ENCODE measurements at regions not wholly inside any gene's neighbourhood (a gene's known extent, or its start where the extent isn't known, plus 50 kb on each side); places are given as distances from the start of the nearest gene placed in this dataset.

- no peak for DNase-seq
Measured at GRCh38 chr2:145207884-145208283, 688.0 kb upstream of the ZEB2 start.

DNA sequence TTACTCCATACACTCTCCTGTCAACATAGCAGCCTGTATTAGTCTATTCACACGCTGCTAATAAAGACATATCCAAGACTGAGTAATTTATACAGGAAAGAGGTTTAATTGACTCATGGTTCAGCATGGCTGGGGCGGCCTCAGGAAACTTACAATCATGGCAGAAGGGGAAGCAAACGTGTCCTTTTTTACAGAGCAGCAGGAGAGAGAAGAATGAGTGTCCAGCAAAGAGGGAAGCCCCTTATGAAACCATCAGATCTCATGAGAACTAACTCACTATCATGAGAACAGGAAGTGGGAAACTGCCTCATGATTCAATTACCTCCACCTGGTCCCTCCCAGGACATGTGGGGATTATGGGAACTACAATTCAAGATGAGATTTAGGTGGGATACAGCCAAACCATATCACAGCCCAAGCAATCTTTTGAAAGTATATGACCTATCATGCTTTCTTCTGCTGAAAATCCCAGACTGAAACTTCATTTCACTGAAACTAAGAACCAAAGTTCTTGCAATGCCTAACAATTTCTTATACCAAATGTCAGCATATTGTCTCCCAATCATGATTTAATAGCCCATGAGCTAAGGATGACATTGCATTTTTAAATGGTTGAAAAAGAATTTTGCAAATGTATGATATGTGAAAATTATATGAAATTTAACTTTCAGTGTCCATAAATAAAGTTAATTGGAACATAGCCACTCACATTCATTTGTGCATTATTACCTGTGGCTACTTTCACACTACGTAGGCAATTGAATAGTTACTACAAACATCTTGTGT, 686.8 kb upstream of the ZEB2 start:
- no peak for DNase-seq

GRCh38 chr2:145203891-145204290, 684.0 kb upstream of the ZEB2 start:
- DNase-seq, result peak in 1 of 3 donors; percentile 13

DNA sequence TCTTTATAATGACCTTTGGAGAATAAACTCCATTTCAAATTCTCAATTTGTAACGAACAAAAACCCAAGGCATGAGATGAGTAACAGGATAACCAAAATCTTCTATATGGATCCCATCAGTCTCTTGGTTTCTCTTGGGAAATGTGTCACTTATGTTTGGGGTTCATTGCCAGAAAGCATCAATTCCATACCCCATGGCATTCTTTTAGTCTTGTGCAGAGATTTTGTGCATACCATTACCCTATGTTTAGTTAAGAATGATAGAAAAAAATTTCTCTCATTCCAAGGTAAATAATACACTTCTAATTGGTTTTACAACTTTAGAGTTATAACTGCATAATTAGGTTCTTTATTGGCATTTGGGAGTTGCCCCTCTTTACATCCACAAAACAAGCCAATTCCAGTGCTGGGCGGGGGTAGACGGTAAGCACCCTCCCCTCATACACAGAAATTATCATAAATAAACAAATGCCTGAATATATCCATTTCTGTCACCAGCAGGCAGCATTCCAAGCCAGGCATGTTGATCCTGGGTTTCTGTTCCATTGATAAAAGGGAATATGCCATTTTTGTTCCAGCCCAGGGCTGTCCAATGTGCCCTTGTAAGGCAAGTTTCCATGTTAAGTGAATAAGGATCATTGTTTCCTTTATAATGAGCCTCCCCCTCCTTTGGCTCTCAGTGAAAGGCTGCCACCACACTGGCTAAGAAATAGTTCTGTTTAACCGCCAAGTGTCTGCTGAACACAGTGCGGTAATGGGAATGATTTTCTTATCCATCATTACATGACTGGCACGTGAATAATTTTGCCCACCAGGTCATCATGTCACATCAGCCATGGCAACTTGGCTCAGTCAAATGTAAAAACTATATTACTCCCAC, 680.1 kb upstream of the ZEB2 start:
- no peak for DNase-seq

- peak in 2 of 3 donors; percentile 6 to 24 for DNase-seq
Measured at GRCh38 chr2:145199042-145199441, 679.1 kb upstream of the ZEB2 start.

DNA sequence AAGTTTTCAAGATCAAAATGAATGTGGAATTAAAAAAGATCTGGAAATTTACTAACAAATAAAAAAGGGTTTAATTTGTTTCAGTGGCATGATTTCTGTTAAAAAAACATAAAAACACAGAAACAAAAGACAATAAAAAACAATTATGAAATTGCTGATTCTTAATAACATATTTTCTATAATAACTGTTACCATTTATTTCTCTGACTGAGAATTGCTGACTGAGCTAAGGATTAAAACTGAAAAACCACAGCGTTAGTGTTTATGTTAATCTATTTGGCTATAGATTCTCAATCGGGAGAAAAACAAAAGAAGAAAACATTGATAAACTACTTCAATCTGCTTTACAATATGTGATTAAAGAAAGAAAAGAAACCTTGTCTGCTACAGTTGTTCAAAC, 678.6 kb upstream of the ZEB2 start:
- DNase-seq, result no peak

DNA sequence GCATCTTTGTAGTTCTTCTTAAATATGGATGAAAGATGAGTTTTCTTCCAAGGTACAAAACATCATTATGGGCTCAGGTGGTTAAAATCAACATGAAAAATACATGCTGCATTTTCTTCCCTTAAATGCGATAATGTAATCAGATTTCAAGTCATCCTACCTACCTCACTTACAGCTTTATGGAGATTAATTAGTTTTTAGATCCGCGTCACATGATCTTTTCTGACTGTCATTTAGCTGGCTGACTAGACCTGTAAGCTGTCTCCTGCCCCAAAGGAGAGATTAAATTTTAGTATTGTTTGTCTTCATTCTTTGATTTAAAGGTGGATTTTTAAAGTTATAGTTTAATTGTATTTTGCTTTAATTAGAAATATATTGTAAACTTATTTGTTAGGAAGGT, 678.0 kb upstream of the ZEB2 start:
- DNase-seq, result no peak

GRCh38 chr2:145194673-145195072, 674.8 kb upstream of the ZEB2 start:
- DNase-seq, result no peak

- no peak for DNase-seq
Measured at GRCh38 chr2:145190031-145190703, 670.2 kb upstream of the ZEB2 start.

GRCh38 chr2:145186303-145186702, 666.4 kb upstream of the ZEB2 start:
- peak in 1 of 3 donors; percentile 22 for DNase-seq

DNA sequence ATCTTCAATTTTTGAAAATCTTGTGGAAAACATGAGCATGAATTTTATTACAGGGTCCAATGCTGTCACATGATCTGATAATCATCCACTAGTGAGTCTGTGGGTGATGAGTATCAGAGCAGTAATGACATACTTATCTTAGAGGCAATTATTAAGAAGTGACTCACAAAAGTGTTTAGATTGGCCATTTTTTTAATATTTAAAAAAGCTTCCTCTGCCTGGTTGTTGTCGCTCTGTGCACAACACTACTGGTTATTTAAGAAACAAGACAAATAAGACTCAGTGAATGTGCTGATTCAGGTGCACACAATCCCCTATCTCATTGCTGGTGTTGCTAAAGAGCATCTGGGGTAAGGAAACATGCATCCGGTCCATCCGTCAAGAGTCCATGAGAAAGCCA, 665.8 kb upstream of the ZEB2 start:
- DNase-seq, result no peak

- DNase-seq, result peak in 1 of 3 donors; percentile 33
Measured at GRCh38 chr2:145184741-145185651, 665.1 kb upstream of the ZEB2 start.

- DNase-seq, result no peak
Measured at GRCh38 chr2:145169285-145169684, 649.4 kb upstream of the ZEB2 start.

- DNase-seq, result no peak
Measured at GRCh38 chr2:145168091-145168490, 648.2 kb upstream of the ZEB2 start.

DNA sequence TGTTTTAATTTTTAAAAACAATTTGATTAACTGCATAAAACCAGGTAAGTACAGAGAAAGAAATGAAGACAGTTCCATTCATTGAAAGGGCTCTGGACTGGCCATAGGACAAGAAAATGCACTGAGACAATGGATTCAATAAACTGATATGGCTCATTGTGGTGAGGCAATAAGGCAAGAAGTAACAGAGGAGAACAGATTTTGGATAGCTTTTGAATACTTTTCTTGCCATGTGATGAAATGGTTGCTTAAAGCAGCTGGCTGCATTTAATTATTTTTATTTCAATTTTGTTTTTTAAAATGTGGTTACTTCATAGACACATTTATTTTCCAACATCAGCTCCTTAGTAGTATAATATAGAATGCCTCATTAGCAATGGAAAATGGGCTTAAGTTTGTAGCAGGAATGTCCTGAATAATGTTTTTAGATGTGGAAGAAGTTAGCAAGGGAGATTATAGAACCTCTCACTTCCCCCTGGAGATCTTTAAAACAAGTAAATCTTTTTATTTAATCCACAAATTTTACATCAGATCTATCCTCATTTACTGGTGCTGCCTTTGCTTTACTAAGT, 646.9 kb upstream of the ZEB2 start:
- DNase-seq, result peak in 1 of 3 donors; percentile 28

- no peak for DNase-seq
Measured at GRCh38 chr2:145161656-145162055, 641.7 kb upstream of the ZEB2 start.

GRCh38 chr2:145160855-145161254, 640.9 kb upstream of the ZEB2 start:
- DNase-seq, result no peak

- DNase-seq, result no peak
Measured at GRCh38 chr2:145159676-145160075, 639.8 kb upstream of the ZEB2 start.

DNA sequence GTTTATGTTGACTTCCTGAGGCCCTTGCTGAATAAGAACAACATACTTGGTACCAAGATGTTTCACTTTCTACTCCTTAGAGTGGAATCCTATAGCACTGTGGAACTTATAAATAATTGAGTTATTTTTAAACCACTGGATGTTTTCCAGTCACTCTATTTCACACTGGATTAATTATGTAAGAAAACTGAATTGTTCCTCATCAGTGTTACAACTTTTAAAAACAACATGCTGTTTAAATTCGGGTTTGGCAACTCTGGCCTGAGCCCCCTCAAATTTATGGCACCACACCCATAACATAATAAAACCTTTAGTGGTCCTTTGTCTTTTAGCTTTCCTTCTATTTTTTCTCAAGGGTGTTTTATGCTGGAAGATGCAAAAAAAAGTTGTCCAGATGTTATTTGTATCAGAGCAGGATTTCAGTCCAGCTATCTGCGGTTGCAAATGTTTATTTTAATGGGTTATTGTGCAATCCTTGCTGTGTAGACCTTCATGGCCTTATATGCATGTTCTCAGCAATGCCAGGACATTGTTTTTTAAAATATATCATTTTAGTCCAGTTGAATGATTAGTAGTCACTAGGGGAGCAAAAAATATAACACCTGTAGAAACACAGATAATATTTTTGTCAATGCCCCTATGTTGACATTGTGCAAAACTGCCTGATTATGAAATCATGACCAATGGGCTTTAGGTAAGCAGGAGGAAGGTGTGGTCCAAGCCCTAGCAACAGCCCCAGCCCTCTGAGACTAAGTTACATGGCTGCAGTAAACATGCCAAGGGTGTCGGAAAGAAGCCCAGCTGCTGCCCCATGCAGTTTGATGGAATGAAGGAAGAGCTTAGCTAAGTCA, 638.0 kb upstream of the ZEB2 start:
- DNase-seq, result peak; percentile 75 to 93 (median 76)
